IMR-90 (cell line): ENCODE measurements at regions not wholly inside any gene's neighbourhood (a gene's known extent, or its start where the extent isn't known, plus 50 kb on each side); places are given as distances from the start of the nearest gene placed in this dataset.

Experiments used
- CHD1 ChIP-seq: IDR thresholded peaks from 2 replicates; pipeline ENCODE4 v1.6.1; 2012; ENCODE audit warnings: low read depth, low read length, improper control_type of control experiment
- CTCF ChIP-seq: conservative IDR thresholded peaks from 2 replicates; pipeline ENCODE4 v1.5.1; 2012; ENCODE audit warnings: mild to moderate bottlenecking, low read depth, low read length, improper control_type of control experiment
- FOS ChIP-seq: fragments of 150-350 bp; IDR thresholded peaks from 2 replicates; pipeline ENCODE4 v1.6.1; 2016; ENCODE audit warnings: low read depth, low read length
- MAZ ChIP-seq: IDR thresholded peaks from 2 replicates; pipeline ENCODE4 v1.6.1; 2012; ENCODE audit warnings: low read depth, mild to moderate bottlenecking, low read length, improper control_type of control experiment, moderate library complexity, borderline replicate concordance
- NFE2L2 ChIP-seq: fragments of 150-350 bp; IDR thresholded peaks from 2 replicates; pipeline ENCODE4 v1.6.1; 2016; ENCODE audit warnings: low read depth, mild to moderate bottlenecking, low read length
- POLR2A ChIP-seq: IDR thresholded peaks from 2 replicates; pipeline ENCODE4 v1.6.1; 2012; ENCODE audit warnings: mild to moderate bottlenecking, low read depth, low read length
- RFX5 ChIP-seq: IDR thresholded peaks from 2 replicates; pipeline ENCODE4 v1.8.0; 2012; ENCODE audit warnings: low read depth, mild to moderate bottlenecking, low read length, moderate library complexity
- USF2 ChIP-seq: fragments of 150-350 bp; IDR thresholded peaks from 2 replicates; pipeline ENCODE4 v1.6.1; 2017; ENCODE audit warnings: mild to moderate bottlenecking, antibody characterized with exemption, low read length, low read depth

- no peak for TF ChIP-seq FOS
- TF ChIP-seq CTCF, result no peak
- TF ChIP-seq USF2, result no peak
- TF ChIP-seq MAZ, result no peak
- TF ChIP-seq RFX5, result no peak
- TF ChIP-seq POLR2A, result no peak
- no peak for TF ChIP-seq CHD1
- no peak for TF ChIP-seq NFE2L2
Observed at GRCh38 chr2:226452768-226453167, 346.9 kb downstream of the IRS1 start.
